DOHH2 (cell line): ENCODE measurements at regions not wholly inside any gene's neighbourhood (a gene's known extent, or its start where the extent isn't known, plus 50 kb on each side); places are given as distances from the start of the nearest gene placed in this dataset.

Experiments
- EZH2phosphoT487 ChIP-seq: fragments of 200-600 bp; sonication (generic); IDR thresholded peaks from 2 replicates; pipeline ENCODE4 v1.6.1; 2017; ENCODE audit warnings: borderline replicate concordance, mild to moderate bottlenecking, antibody characterized with exemption, low read length, moderate library complexity, mixed read lengths
- TF ChIP-seq, protein P1 (sequence below): fragments of 200-600 bp; sonication (generic); IDR thresholded peaks from one replicate; pipeline ENCODE4 v1.5.1; 2014; ENCODE audit warnings: antibody characterized with exemption, mild to moderate bottlenecking, low read depth, low read length; ENCODE audit not compliant: poor library complexity, severe bottlenecking

DNA sequence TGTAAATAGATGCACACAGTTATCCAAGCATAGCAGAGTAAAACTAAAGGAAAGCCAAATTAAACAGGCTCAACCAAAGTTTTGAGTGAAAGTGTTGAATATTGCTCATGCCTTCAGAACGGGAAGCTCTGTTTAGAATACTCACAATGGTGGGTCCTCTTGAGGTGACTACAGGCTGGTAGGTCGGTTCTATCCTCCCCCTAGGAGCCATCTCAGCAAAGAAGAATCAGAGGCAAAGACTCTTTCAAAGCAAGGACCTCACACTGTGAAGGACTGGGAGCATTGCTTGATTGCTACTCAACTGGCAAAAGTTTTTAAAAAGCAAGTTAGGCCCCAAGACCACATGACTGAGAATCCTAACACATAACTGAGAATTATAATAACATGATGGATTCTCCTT is 88.4 kb upstream of the JAG1 start:
- TF ChIP-seq, protein P1, sequence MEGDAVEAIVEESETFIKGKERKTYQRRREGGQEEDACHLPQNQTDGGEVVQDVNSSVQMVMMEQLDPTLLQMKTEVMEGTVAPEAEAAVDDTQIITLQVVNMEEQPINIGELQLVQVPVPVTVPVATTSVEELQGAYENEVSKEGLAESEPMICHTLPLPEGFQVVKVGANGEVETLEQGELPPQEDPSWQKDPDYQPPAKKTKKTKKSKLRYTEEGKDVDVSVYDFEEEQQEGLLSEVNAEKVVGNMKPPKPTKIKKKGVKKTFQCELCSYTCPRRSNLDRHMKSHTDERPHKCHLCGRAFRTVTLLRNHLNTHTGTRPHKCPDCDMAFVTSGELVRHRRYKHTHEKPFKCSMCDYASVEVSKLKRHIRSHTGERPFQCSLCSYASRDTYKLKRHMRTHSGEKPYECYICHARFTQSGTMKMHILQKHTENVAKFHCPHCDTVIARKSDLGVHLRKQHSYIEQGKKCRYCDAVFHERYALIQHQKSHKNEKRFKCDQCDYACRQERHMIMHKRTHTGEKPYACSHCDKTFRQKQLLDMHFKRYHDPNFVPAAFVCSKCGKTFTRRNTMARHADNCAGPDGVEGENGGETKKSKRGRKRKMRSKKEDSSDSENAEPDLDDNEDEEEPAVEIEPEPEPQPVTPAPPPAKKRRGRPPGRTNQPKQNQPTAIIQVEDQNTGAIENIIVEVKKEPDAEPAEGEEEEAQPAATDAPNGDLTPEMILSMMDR, result no peak
- no peak for TF ChIP-seq EZH2phosphoT487
